GM23338 (cell line): ENCODE measurements at regions not wholly inside any gene's neighbourhood (a gene's known extent, or its start where the extent isn't known, plus 50 kb on each side); places are given as distances from the start of the nearest gene placed in this dataset.

Experiments
- ATAC-seq: fragments of 200-7000 bp; cut with Tn5 transposase; 3 replicates; pipeline ENCODE4 v1.9.1; 2020
- DNase-seq: peaks from one replicate; pipeline ENCODE4 v3.0.0-alpha.2; 2015; ENCODE audit warnings: low spot score
- H2AFZ ChIP-seq: fragments of 200-600 bp; sonication (generic); 2 replicates; pipeline ENCODE4 v1.8.0; 2016; ENCODE audit warnings: antibody characterized with exemption, mild to moderate bottlenecking, moderate library complexity
- H3F3A ChIP-seq: fragments of 200-600 bp; sonication (generic); replicated peaks from 2 replicates; pipeline ENCODE4 v1.8.0; 2017; ENCODE audit warnings: antibody characterized with exemption, mixed run types, low read depth
- H3K27ac ChIP-seq: fragments of 200-600 bp; sonication (generic); 2 replicates; pipeline ENCODE4 v1.6.1; 2016; ENCODE audit warnings: low read depth
- H3K27me3 ChIP-seq: fragments of 200-600 bp; sonication (generic); 2 replicates; pipeline ENCODE4 v1.8.0; 2016; ENCODE audit warnings: mild to moderate bottlenecking, mixed run types, moderate library complexity; ENCODE audit not compliant: insufficient read depth
- H3K36me3 ChIP-seq: fragments of 200-600 bp; sonication (generic); 2 replicates; pipeline ENCODE4 v1.8.0; 2016; ENCODE audit warnings: mild to moderate bottlenecking; ENCODE audit not compliant: insufficient read depth
- H3K4me1 ChIP-seq: fragments of 200-600 bp; sonication (generic); 2 replicates; pipeline ENCODE4 v1.8.0; 2016; ENCODE audit warnings: mild to moderate bottlenecking, moderate library complexity; ENCODE audit not compliant: insufficient read depth
- H3K4me2 ChIP-seq: fragments of 200-600 bp; sonication (generic); 2 replicates; pipeline ENCODE4 v1.7.1; 2017; ENCODE audit warnings: mixed run types
- H3K4me3 ChIP-seq: fragments of 200-600 bp; sonication (generic); 2 replicates; pipeline ENCODE4 v1.6.1; 2016; ENCODE audit warnings: mixed run types
- H3K79me2 ChIP-seq: fragments of 200-600 bp; sonication (generic); replicated peaks from 2 replicates; pipeline ENCODE4 v1.8.0; 2017; ENCODE audit warnings: mild to moderate bottlenecking; ENCODE audit not compliant: insufficient read depth
- H3K9me2 ChIP-seq: fragments of 200-600 bp; sonication (generic); 2 replicates; pipeline ENCODE4 v1.8.0; 2017; ENCODE audit not compliant: insufficient read depth
- H4K20me1 ChIP-seq: fragments of 200-600 bp; sonication (generic); replicated peaks from 2 replicates; pipeline ENCODE4 v1.8.0; 2017; ENCODE audit warnings: mild to moderate bottlenecking; ENCODE audit not compliant: insufficient read depth
- H3K27ac Mint-ChIP-seq: 2 replicates; pipeline ENCODE4 v1.8.0; 2020; ENCODE audit warnings: inconsistent platforms, mild to moderate bottlenecking, moderate library complexity, mixed read lengths
- H3K27me3 Mint-ChIP-seq: 3 replicates; pipeline ENCODE4 v1.8.0; 2022; ENCODE audit warnings: low read depth, mild to moderate bottlenecking, moderate library complexity, mixed read lengths, inconsistent platforms; ENCODE audit not compliant: insufficient read depth, poor library complexity
- H3K36me3 Mint-ChIP-seq: 3 replicates; pipeline ENCODE4 v1.8.0; 2021; ENCODE audit warnings: low read depth, mild to moderate bottlenecking, inconsistent platforms, moderate library complexity, mixed read lengths
- H3K4me1 Mint-ChIP-seq: 3 replicates; pipeline ENCODE4 v1.8.0; 2020; ENCODE audit warnings: mild to moderate bottlenecking, inconsistent platforms, mixed read lengths
- H3K4me3 Mint-ChIP-seq: 3 replicates; pipeline ENCODE4 v1.8.0; 2021; ENCODE audit warnings: moderate library complexity, mild to moderate bottlenecking, inconsistent platforms, mixed read lengths
- H3K9me3 Mint-ChIP-seq: 3 replicates; pipeline ENCODE4 v1.8.0; 2020; ENCODE audit warnings: moderate library complexity, mild to moderate bottlenecking, inconsistent platforms, mixed read lengths
- CREB1 ChIP-seq: fragments of 250-450 bp; sonication (Bioruptor Pico); IDR thresholded peaks from 2 replicates; pipeline ENCODE4 v1.5.0; 2020; ENCODE audit warnings: low read depth, mild to moderate bottlenecking, moderate library complexity
- EZH2 ChIP-seq: fragments of 200-600 bp; sonication (generic); IDR thresholded peaks from one replicate; pipeline ENCODE4 v1.8.0; 2017; ENCODE audit warnings: antibody characterized with exemption, mild to moderate bottlenecking, low read depth; ENCODE audit not compliant: unreplicated experiment
- EZH2phosphoT487 ChIP-seq: fragments of 200-600 bp; sonication (generic); IDR thresholded peaks from one replicate; pipeline ENCODE4 v1.8.1; 2018; ENCODE audit warnings: antibody characterized with exemption; ENCODE audit not compliant: unreplicated experiment
- JUNB ChIP-seq: IDR thresholded peaks from one replicate; pipeline ENCODE4 v1.6.1; 2016; ENCODE audit warnings: antibody characterized with exemption; ENCODE audit not compliant: unreplicated experiment
- POLR2AphosphoS5 ChIP-seq: IDR thresholded peaks from 2 replicates; pipeline ENCODE4 v1.6.1; 2016; ENCODE audit warnings: antibody characterized with exemption, low read depth
- STAT1 ChIP-seq: IDR thresholded peaks from one replicate; pipeline ENCODE4 v1.6.1; 2016; ENCODE audit warnings: antibody characterized with exemption; ENCODE audit not compliant: unreplicated experiment
- TF ChIP-seq, protein P1 (sequence below): fragments of 250-450 bp; sonication (Bioruptor Pico); IDR thresholded peaks from 2 replicates; pipeline ENCODE4 v1.5.0; 2020; ENCODE audit warnings: mild to moderate bottlenecking, moderate library complexity
- TF ChIP-seq, protein P2 (sequence below): IDR thresholded peaks from 2 replicates; pipeline ENCODE4 v1.6.1; 2016; ENCODE audit warnings: antibody characterized with exemption
- TF ChIP-seq, protein P3 (sequence below): IDR thresholded peaks from one replicate; pipeline ENCODE4 v1.6.1; 2018; ENCODE audit warnings: antibody characterized with exemption; ENCODE audit not compliant: unreplicated experiment
- TF ChIP-seq, protein P4 (sequence below), 2 experiments: fragments of 200-600 bp in 1 of 2; sonication (generic) in 1 of 2; conservative IDR thresholded peaks; 2 replicates each; pipeline versions ENCODE4 v1.5.1 to v1.6.1; 2016 to 2017; ENCODE audit warnings: antibody characterized with exemption in 2 of 2, low read depth in 2 of 2, mild to moderate bottlenecking in 2 of 2, moderate library complexity in 1 of 2

DNA sequence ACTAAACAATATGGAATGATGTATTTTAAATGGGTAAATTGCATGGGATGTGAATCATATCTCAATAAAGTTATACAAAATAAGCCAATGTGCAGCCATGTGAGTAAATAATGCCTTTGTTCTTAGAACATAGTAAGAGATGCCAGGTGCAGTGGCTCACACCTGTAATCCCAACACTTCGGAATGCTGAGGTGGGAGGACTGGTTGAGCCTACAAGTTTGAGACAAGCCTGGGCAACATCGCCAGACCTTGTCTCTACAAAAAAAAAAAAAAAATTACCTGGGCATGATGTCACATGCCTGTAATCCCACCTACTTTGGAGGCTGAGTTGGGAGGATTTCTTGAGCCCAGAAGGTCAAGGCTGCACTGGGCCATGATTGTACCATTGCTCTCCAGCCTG lies 230.7 kb downstream of the RFC3 start (continued):
- TF ChIP-seq, protein P1, sequence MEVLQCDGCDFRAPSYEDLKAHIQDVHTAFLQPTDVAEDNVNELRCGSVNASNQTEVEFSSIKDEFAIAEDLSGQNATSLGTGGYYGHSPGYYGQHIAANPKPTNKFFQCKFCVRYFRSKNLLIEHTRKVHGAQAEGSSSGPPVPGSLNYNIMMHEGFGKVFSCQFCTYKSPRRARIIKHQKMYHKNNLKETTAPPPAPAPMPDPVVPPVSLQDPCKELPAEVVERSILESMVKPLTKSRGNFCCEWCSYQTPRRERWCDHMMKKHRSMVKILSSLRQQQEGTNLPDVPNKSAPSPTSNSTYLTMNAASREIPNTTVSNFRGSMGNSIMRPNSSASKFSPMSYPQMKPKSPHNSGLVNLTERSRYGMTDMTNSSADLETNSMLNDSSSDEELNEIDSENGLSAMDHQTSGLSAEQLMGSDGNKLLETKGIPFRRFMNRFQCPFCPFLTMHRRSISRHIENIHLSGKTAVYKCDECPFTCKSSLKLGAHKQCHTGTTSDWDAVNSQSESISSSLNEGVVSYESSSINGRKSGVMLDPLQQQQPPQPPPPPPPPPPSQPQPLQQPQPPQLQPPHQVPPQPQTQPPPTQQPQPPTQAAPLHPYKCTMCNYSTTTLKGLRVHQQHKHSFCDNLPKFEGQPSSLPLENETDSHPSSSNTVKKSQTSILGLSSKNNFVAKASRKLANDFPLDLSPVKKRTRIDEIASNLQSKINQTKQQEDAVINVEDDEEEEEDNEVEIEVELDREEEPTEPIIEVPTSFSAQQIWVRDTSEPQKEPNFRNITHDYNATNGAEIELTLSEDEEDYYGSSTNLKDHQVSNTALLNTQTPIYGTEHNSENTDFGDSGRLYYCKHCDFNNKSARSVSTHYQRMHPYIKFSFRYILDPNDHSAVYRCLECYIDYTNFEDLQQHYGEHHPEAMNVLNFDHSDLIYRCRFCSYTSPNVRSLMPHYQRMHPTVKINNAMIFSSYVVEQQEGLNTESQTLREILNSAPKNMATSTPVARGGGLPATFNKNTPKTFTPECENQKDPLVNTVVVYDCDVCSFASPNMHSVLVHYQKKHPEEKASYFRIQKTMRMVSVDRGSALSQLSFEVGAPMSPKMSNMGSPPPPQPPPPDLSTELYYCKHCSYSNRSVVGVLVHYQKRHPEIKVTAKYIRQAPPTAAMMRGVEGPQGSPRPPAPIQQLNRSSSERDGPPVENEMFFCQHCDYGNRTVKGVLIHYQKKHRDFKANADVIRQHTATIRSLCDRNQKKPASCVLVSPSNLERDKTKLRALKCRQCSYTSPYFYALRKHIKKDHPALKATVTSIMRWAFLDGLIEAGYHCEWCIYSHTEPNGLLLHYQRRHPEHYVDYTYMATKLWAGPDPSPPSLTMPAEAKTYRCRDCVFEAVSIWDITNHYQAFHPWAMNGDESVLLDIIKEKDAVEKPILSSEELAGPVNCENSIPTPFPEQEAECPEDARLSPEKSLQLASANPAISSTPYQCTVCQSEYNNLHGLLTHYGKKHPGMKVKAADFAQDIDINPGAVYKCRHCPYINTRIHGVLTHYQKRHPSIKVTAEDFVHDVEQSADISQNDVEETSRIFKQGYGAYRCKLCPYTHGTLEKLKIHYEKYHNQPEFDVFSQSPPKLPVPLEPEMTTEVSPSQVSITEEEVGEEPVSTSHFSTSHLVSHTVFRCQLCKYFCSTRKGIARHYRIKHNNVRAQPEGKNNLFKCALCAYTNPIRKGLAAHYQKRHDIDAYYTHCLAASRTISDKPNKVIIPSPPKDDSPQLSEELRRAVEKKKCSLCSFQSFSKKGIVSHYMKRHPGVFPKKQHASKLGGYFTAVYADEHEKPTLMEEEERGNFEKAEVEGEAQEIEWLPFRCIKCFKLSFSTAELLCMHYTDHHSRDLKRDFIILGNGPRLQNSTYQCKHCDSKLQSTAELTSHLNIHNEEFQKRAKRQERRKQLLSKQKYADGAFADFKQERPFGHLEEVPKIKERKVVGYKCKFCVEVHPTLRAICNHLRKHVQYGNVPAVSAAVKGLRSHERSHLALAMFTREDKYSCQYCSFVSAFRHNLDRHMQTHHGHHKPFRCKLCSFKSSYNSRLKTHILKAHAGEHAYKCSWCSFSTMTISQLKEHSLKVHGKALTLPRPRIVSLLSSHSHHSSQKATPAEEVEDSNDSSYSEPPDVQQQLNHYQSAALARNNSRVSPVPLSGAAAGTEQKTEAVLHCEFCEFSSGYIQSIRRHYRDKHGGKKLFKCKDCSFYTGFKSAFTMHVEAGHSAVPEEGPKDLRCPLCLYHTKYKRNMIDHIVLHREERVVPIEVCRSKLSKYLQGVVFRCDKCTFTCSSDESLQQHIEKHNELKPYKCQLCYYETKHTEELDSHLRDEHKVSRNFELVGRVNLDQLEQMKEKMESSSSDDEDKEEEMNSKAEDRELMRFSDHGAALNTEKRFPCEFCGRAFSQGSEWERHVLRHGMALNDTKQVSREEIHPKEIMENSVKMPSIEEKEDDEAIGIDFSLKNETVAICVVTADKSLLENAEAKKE, result no peak
- no peak for TF ChIP-seq POLR2AphosphoS5

DNA sequence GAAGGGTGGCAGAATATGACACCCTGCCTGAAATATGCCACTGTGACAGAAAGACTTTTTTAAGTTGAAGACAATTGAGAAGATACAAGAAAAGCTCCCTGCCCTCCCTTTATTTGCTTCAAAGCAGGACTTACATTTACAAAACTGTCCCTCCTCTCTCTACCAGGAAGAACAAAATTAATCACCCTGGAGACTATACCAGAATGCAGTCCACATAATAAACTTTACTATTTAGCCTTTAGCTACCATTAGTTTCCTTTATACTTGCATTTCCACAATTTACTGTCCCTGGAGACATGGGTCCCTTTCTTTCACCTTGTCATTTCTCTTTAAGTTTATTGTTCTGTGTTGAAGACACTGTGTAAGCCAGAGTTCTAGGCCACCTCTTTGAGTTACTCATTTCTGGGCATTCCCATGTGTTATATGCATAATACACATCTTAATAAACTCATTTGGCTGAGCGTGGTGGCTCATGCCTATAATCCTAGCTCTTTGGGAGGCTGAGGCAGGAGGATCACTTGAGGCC lies 238.8 kb downstream of the RFC3 start:
- peaks cover 6% of the 10 kb centered on the region; the same call in 2 of the 3 replicates for H3K4me1 Mint-ChIP-seq
- no peak overlapping the region for H3K4me2 ChIP-seq
- no peak overlapping the region for H3K4me3 ChIP-seq
- no peaks in the 10 kb centered on the region for H3K79me2 ChIP-seq
- no peak overlapping the region for H3K4me3 Mint-ChIP-seq
- H4K20me1 ChIP-seq, result no peaks in the 10 kb centered on the region
- no peaks in the 10 kb centered on the region for H3K27me3 ChIP-seq
- no peak overlapping the region for H2AFZ ChIP-seq
- H3K9me2 ChIP-seq, result peaks cover 4% of the 10 kb centered on the region; the same call in 1 of the 2 replicates
- no peaks in the 10 kb centered on the region; the same call in 1 of the 2 replicates for H3K36me3 ChIP-seq
- no peak overlapping the region for H3K27ac ChIP-seq
- H3F3A ChIP-seq, result no peaks in the 10 kb centered on the region
- no peaks in the 10 kb centered on the region for H3K4me1 ChIP-seq
- DNase-seq (no peak), ATAC-seq (no peak)
- H3K36me3 Mint-ChIP-seq, result peaks cover 3% of the 10 kb centered on the region; the same call in 1 of the 3 replicates
- peaks cover 3% of the 10 kb centered on the region for H3K27me3 Mint-ChIP-seq
- peaks cover 10% of the 10 kb centered on the region; the same call in 2 of the 3 replicates for H3K9me3 Mint-ChIP-seq
- no peak overlapping the region for H3K27ac Mint-ChIP-seq
- no peak for TF ChIP-seq STAT1
- TF ChIP-seq, protein P2, sequence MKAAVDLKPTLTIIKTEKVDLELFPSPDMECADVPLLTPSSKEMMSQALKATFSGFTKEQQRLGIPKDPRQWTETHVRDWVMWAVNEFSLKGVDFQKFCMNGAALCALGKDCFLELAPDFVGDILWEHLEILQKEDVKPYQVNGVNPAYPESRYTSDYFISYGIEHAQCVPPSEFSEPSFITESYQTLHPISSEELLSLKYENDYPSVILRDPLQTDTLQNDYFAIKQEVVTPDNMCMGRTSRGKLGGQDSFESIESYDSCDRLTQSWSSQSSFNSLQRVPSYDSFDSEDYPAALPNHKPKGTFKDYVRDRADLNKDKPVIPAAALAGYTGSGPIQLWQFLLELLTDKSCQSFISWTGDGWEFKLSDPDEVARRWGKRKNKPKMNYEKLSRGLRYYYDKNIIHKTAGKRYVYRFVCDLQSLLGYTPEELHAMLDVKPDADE, result no peak
- no peak for TF ChIP-seq EZH2
- TF ChIP-seq, protein P3, sequence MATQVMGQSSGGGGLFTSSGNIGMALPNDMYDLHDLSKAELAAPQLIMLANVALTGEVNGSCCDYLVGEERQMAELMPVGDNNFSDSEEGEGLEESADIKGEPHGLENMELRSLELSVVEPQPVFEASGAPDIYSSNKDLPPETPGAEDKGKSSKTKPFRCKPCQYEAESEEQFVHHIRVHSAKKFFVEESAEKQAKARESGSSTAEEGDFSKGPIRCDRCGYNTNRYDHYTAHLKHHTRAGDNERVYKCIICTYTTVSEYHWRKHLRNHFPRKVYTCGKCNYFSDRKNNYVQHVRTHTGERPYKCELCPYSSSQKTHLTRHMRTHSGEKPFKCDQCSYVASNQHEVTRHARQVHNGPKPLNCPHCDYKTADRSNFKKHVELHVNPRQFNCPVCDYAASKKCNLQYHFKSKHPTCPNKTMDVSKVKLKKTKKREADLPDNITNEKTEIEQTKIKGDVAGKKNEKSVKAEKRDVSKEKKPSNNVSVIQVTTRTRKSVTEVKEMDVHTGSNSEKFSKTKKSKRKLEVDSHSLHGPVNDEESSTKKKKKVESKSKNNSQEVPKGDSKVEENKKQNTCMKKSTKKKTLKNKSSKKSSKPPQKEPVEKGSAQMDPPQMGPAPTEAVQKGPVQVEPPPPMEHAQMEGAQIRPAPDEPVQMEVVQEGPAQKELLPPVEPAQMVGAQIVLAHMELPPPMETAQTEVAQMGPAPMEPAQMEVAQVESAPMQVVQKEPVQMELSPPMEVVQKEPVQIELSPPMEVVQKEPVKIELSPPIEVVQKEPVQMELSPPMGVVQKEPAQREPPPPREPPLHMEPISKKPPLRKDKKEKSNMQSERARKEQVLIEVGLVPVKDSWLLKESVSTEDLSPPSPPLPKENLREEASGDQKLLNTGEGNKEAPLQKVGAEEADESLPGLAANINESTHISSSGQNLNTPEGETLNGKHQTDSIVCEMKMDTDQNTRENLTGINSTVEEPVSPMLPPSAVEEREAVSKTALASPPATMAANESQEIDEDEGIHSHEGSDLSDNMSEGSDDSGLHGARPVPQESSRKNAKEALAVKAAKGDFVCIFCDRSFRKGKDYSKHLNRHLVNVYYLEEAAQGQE, result no peak
- TF ChIP-seq CREB1 (CRISPR knock-in tag), result no peak
- TF ChIP-seq EZH2phosphoT487, result no peak
- TF ChIP-seq JUNB, result no peak
- TF ChIP-seq, protein P4, sequence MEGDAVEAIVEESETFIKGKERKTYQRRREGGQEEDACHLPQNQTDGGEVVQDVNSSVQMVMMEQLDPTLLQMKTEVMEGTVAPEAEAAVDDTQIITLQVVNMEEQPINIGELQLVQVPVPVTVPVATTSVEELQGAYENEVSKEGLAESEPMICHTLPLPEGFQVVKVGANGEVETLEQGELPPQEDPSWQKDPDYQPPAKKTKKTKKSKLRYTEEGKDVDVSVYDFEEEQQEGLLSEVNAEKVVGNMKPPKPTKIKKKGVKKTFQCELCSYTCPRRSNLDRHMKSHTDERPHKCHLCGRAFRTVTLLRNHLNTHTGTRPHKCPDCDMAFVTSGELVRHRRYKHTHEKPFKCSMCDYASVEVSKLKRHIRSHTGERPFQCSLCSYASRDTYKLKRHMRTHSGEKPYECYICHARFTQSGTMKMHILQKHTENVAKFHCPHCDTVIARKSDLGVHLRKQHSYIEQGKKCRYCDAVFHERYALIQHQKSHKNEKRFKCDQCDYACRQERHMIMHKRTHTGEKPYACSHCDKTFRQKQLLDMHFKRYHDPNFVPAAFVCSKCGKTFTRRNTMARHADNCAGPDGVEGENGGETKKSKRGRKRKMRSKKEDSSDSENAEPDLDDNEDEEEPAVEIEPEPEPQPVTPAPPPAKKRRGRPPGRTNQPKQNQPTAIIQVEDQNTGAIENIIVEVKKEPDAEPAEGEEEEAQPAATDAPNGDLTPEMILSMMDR (conservative IDR thresholded peaks at IDR 0.05; ENCODE audit: low read depth in 2 of 2), result no peak
